ENCODE measurements at regions not wholly inside any gene's neighbourhood (a gene's known extent, or its start where the extent isn't known, plus 50 kb on each side); places are given as distances from the start of the nearest gene placed in this dataset.
A peak's percentile ranks its signal among the peaks of the same experiment; 100 is the strongest.

- H3K4me3 ChIP-seq (replicated peaks in 1 of 2; ENCODE audit: low read depth in 2 of 2, low read length in 2 of 2) = no peak overlapping the region
- TF ChIP-seq CTCF (IDR thresholded peaks at IDR 0.05; ENCODE audit: low read depth, low read length) = no peak
- no peak for DNase-seq (ENCODE audit: low read depth in 2 of 2)
Observed at GRCh38 chr7:85512790-85513189, 325.9 kb upstream of the SEMA3D start.

GRCh38 chr7:85510287-85510686, 323.4 kb upstream of the SEMA3D start:
- H3K4me3 ChIP-seq (replicated peaks in 1 of 2; ENCODE audit: low read depth in 2 of 2, low read length in 2 of 2) = no peak overlapping the region
- no peak for DNase-seq (ENCODE audit: low read depth in 2 of 2)
- TF ChIP-seq CTCF (IDR thresholded peaks at IDR 0.05; ENCODE audit: low read depth, low read length) = no peak

- no peak for DNase-seq (ENCODE audit: low read depth in 2 of 2)
- no peak for TF ChIP-seq CTCF (IDR thresholded peaks at IDR 0.05; ENCODE audit: low read depth, low read length)
- no peak overlapping the region for H3K4me3 ChIP-seq (replicated peaks in 1 of 2; ENCODE audit: low read depth in 2 of 2, low read length in 2 of 2)
Observed at GRCh38 chr7:85509476-85509875, 322.6 kb upstream of the SEMA3D start.

GRCh38 chr7:85508642-85509410, 322.0 kb upstream of the SEMA3D start:
- DNase-seq (ENCODE audit: low read depth in 2 of 2) = peak; percentile 30 to 66
- no peak for TF ChIP-seq CTCF (IDR thresholded peaks at IDR 0.05; ENCODE audit: low read depth, low read length)
- no peak overlapping the region for H3K4me3 ChIP-seq (replicated peaks in 1 of 2; ENCODE audit: low read depth in 2 of 2, low read length in 2 of 2)

- no peak overlapping the region for H3K4me3 ChIP-seq (replicated peaks in 1 of 2; ENCODE audit: low read depth in 2 of 2, low read length in 2 of 2)
- DNase-seq (ENCODE audit: low read depth in 2 of 2) = peak in 1 of 2 donors; percentile 4
- no peak for TF ChIP-seq CTCF (IDR thresholded peaks at IDR 0.05; ENCODE audit: low read depth, low read length)
Observed at GRCh38 chr7:85498031-85498430, 311.2 kb upstream of the SEMA3D start.

GRCh38 chr7:85489498-85489897, 302.6 kb upstream of the SEMA3D start:
- no peak for TF ChIP-seq CTCF (IDR thresholded peaks at IDR 0.05; ENCODE audit: low read depth, low read length)
- peak; percentile 45 to 67 for DNase-seq (ENCODE audit: low read depth in 2 of 2)
- no peak overlapping the region for H3K4me3 ChIP-seq (replicated peaks in 1 of 2; ENCODE audit: low read depth in 2 of 2, low read length in 2 of 2)

GRCh38 chr7:85488406-85488805, 301.6 kb upstream of the SEMA3D start:
- TF ChIP-seq CTCF (IDR thresholded peaks at IDR 0.05; ENCODE audit: low read depth, low read length) = no peak
- no peak for DNase-seq (ENCODE audit: low read depth in 2 of 2)
- no peak overlapping the region for H3K4me3 ChIP-seq (replicated peaks in 1 of 2; ENCODE audit: low read depth in 2 of 2, low read length in 2 of 2)

All from cardiac fibroblast (primary cell).